ENCODE measurements at regions not wholly inside any gene's neighbourhood (a gene's known extent, or its start where the extent isn't known, plus 50 kb on each side); places are given as distances from the start of the nearest gene placed in this dataset.

GRCh38 chr6:71090217-71090616 is 133.4 kb upstream of the B3GAT2 start:
- no peak for TF ChIP-seq CTCF (IDR thresholded peaks at IDR 0.05; ENCODE audit: low read depth, low read length, poor library complexity, severe bottlenecking)
- no peak for TF ChIP-seq EZH2phosphoT487 (IDR thresholded peaks at IDR 0.05; ENCODE audit: borderline replicate concordance, low read length)
